Breast epithelium (tissue), 4 donors: ENCODE measurements at regions not wholly inside any gene's neighbourhood (a gene's known extent, or its start where the extent isn't known, plus 50 kb on each side); places are given as distances from the start of the nearest gene placed in this dataset.

Source experiments
- DNase-seq, 2 donors: peaks; one replicate each; pipeline ENCODE4 v3.0.0-alpha.2; 2019; ENCODE audit warnings: low spot score in 2 of 2
- H3K27ac ChIP-seq, 2 donors: fragments of 200-600 bp; sonication (generic) in 1 of 2; one replicate each; pipeline ENCODE4 v1.5.1; 2016 to 2019; ENCODE audit warnings: mild to moderate bottlenecking in 1 of 2
- H3K27me3 ChIP-seq, 2 donors: fragments of 200-600 bp; sonication (generic) in 1 of 2; one replicate each; pipeline versions ENCODE4 v1.5.1 to v1.6.0; 2017 to 2019; ENCODE audit warnings: control low read depth in 1 of 2, mild to moderate bottlenecking in 1 of 2
- H3K36me3 ChIP-seq: fragments of 200-600 bp; one replicate; pipeline ENCODE4 v1.5.1; 2019
- H3K4me1 ChIP-seq, 2 donors: fragments of 200-600 bp; sonication (generic); one replicate each; pipeline ENCODE4 v1.5.1; 2016 to 2019; ENCODE audit warnings: control low read depth in 1 of 2
- H3K4me3 ChIP-seq, 3 donors: fragments of 200-600 bp; sonication (generic); 1 replicate in 2 of 3; 2 replicates in 1 of 3; pipeline ENCODE4 v1.5.1; 2016 to 2019; ENCODE audit warnings: mild to moderate bottlenecking in 3 of 3, moderate library complexity in 2 of 3
- H3K9me3 ChIP-seq, 2 donors: fragments of 200-600 bp; sonication (generic) in 1 of 2; one replicate each; pipeline ENCODE4 v1.5.1; 2016 to 2019; ENCODE audit warnings: control low read depth in 1 of 2
- CTCF ChIP-seq, 3 donors: fragments of 450-650 bp; IDR thresholded peaks; one replicate each; pipeline ENCODE4 v1.5.1; 2016 to 2017; ENCODE audit warnings: antibody characterized with exemption in 3 of 3, mild to moderate bottlenecking in 3 of 3, moderate library complexity in 3 of 3
- POLR2A ChIP-seq: fragments of 450-650 bp; IDR thresholded peaks from one replicate; pipeline ENCODE4 v1.6.1; 2016; ENCODE audit warnings: antibody characterized with exemption, mild to moderate bottlenecking, moderate library complexity
- POLR2AphosphoS5 ChIP-seq, 3 donors: sonication (generic); formaldehyde crosslinking; IDR thresholded peaks; one replicate each; pipeline ENCODE4 v1.6.1; 2017; ENCODE audit warnings: antibody characterized with exemption in 3 of 3
- intact Hi-C: fragments of 100-400 bp; cut with DNase I; formaldehyde crosslinking; loops from one replicate; pipeline ENCODE4 v1.15.1; 2023; ENCODE audit warnings: low total_unique reads

DNA sequence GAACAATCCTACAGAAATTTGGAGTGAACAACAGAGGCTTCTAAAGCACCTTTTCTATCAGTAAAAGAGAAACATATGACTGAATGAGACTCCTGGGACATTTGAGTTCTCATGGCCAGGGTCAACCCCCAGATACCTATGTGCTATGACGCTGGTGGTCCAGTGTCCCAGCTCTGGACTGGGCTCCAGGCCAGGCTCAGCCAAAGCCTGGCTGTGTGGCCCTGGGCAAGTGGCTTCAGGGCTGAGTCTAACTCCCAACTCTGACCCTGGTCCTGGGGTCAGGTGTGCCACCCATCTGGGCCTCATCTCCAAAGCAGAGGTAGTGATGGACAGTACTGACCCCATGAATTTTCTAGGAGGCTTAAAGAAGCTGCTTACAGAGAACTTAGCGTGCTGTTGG is 147.8 kb downstream of the FBLN2 start:
- TF ChIP-seq POLR2AphosphoS5 (IDR thresholded peaks at IDR 0.05) (no peak), CTCF (IDR thresholded peaks at IDR 0.05) (no peak), POLR2A (no peak)

GRCh38 chr3:13693441-13693840 is 144.5 kb downstream of the FBLN2 start:
- H3K4me3 ChIP-seq = no peak overlapping the region
- no peaks in the 10 kb centered on the region for H3K4me1 ChIP-seq
- no peak overlapping the region for H3K27ac ChIP-seq
- H3K27me3 ChIP-seq = peaks cover 0 to 12% of the 10 kb centered on the region in 2 donors
- no peaks in the 10 kb centered on the region for H3K36me3 ChIP-seq
- intact Hi-C loops = no loop called here
- no peak for TF ChIP-seq POLR2A
- no peak for TF ChIP-seq POLR2AphosphoS5 (IDR thresholded peaks at IDR 0.05)
- no peak for TF ChIP-seq CTCF (IDR thresholded peaks at IDR 0.05)
- DNase-seq = no peak
- no peaks in the 10 kb centered on the region for H3K9me3 ChIP-seq

More for the DNA sequence above, 147.8 kb downstream of the FBLN2 start:
- no peaks in the 10 kb centered on the region for H3K4me1 ChIP-seq
- no peak overlapping the region for H3K27ac ChIP-seq
- H3K36me3 ChIP-seq = no peaks in the 10 kb centered on the region
- no peaks in the 10 kb centered on the region for H3K9me3 ChIP-seq
- no peak for DNase-seq
- peaks cover 0 to 18% of the 10 kb centered on the region in 2 donors for H3K27me3 ChIP-seq
- no peak overlapping the region for H3K4me3 ChIP-seq
- intact Hi-C loops = no loop called here

- Histone ChIP-seq H3K4me3 (no peak overlapping the region), H3K36me3 (no peaks in the 10 kb centered on the region), H3K27ac (no peak overlapping the region), H3K9me3 (no peaks in the 10 kb centered on the region), H3K4me1 (no peaks in the 10 kb centered on the region), H3K27me3 (no peaks in the 10 kb centered on the region)
- no peak for TF ChIP-seq POLR2A
- TF ChIP-seq CTCF (IDR thresholded peaks at IDR 0.05) = no peak
- TF ChIP-seq POLR2AphosphoS5 (IDR thresholded peaks at IDR 0.05) = no peak
- no peak for DNase-seq
- intact Hi-C loops = no loop called here
Measured at GRCh38 chr3:13690636-13691035, 141.7 kb downstream of the FBLN2 start.

DNA sequence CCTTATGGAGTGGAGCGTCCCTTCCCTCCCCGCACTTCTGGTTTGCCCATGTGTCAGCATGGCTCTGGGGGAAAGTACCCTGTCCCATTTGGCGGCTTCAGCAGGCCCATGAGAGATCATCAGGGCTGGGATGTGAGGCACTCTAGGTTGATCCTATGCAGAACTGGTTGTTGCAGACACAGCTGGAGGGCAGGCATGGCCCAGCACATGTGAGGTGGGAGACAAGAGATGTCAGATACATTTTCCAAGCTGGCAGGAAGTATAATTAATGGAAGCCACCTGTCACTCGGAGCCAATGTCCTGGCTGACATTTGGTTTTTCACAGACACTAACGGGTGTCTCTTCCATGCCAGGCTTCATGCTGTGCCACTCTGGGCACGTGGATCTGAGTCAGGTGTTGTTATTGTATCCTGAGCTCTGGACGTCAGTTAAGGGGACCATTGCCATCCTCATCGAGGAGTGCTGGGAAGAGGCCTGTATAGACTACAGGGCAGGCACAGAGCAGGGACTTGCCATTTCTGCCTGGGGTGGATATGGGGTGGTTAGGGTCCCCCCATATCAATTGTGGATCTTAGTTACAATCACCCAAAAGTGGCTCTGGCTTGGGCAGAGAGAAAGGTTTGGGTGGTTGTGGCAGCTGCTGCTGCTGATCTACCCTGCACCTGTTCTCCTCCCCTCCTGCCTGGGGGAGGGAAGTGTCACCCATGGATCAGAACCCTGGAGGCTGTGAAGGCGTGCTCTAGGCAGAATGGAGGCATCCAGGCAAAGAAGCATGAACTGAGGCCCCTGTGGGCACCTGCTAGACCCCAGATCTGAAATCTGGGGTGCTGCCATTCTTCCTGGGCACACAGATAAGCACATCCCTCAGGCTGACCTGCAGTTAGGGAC is 140.7 kb downstream of the FBLN2 start:
- no peak overlapping the region for H3K27ac ChIP-seq
- no peaks in the 10 kb centered on the region for H3K27me3 ChIP-seq
- no peaks in the 10 kb centered on the region for H3K9me3 ChIP-seq
- no peak overlapping the region for H3K4me3 ChIP-seq
- TF ChIP-seq CTCF (IDR thresholded peaks at IDR 0.05) (no peak), POLR2A (no peak), POLR2AphosphoS5 (IDR thresholded peaks at IDR 0.05) (no peak)
- H3K4me1 ChIP-seq = no peaks in the 10 kb centered on the region
- H3K36me3 ChIP-seq = no peaks in the 10 kb centered on the region
- DNase-seq = no peak
- intact Hi-C loops = no loop called here

GRCh38 chr3:13688824-13689223 is 139.9 kb downstream of the FBLN2 start:
- H3K4me1 ChIP-seq = no peaks in the 10 kb centered on the region
- no peak overlapping the region for H3K27ac ChIP-seq
- H3K9me3 ChIP-seq = no peaks in the 10 kb centered on the region
- peaks cover 0 to 6% of the 10 kb centered on the region in 2 donors for H3K27me3 ChIP-seq
- no peak for TF ChIP-seq POLR2AphosphoS5 (IDR thresholded peaks at IDR 0.05)
- TF ChIP-seq CTCF (IDR thresholded peaks at IDR 0.05) = no peak
- TF ChIP-seq POLR2A = no peak
- no peaks in the 10 kb centered on the region for H3K36me3 ChIP-seq
- DNase-seq = no peak
- intact Hi-C loops = no loop called here
- H3K4me3 ChIP-seq = no peak overlapping the region
